Fibroblast of lung (primary cell): ENCODE measurements at regions not wholly inside any gene's neighbourhood (a gene's known extent, or its start where the extent isn't known, plus 50 kb on each side); places are given as distances from the start of the nearest gene placed in this dataset.

Source experiments
- CTCF ChIP-seq, 2 donors: IDR thresholded peaks in 1 of 2; conservative IDR thresholded peaks in 1 of 2; 1 replicate in 1 of 2; 2 replicates in 1 of 2; pipeline ENCODE4 v1.5.1; 2011 to 2012; ENCODE audit warnings: low read length in 2 of 2, control low read depth in 1 of 2, inconsistent platforms in 1 of 2, low read depth in 1 of 2, mild to moderate bottlenecking in 1 of 2
- EZH2 ChIP-seq: IDR thresholded peaks from 2 replicates; pipeline ENCODE4 v1.5.1; 2012; ENCODE audit warnings: low read length, control low read depth, mild to moderate bottlenecking; ENCODE audit errors: missing control alignments

GRCh38 chr6:144360401-144360800 lies 75.3 kb downstream of the UTRN start:
- no peak for TF ChIP-seq CTCF (conservative IDR thresholded peaks at IDR 0.05 in 1 of 2, IDR thresholded peaks at IDR 0.05 in 1 of 2; ENCODE audit: low read depth in 1 of 2, low read length in 2 of 2)
- TF ChIP-seq EZH2: no peak
